ENCODE measurements at regions not wholly inside any gene's neighbourhood (a gene's known extent, or its start where the extent isn't known, plus 50 kb on each side); places are given as distances from the start of the nearest gene placed in this dataset.

DNA sequence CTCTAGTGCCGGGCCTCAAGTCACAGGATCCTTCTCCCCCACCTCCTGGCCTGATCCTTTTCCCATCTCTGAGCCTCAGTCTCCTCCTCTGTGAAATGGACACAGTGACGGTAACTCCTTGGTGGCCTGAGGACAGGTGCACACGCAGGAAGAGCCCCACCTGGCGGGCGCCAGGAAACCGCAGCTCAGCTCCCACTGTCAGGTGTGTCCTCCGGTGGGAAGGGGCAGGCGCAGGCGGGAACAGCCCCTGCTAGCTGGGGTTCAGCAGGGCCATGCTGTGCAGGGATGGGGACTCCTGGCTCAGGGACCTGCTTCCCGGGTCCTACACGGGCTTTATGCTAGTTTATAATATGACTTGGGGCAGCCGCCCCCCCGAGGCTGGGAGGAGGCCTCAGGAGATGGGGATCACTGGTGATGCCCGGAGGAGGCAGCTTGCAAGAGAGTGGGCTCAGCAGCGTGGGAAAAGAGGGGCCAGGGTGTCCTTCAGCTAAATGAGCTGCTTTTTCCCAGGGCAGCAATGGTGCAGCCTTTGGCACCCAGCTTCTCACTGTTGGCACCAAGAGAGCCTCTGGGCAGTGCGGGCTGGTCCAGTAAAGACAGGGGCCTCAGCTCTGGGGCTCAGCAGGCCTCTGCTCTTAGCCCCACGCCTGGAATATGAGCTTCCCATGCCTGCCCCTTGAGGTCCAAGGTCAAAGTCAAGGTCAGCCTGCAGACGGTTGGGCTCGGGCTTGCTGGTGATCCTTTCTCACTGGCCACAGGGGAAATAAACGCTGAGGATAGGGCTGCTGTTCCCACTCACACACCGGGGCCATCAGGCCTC, 68.0 kb upstream of the FAM20C start:
- no peak for DNase-seq

DNA sequence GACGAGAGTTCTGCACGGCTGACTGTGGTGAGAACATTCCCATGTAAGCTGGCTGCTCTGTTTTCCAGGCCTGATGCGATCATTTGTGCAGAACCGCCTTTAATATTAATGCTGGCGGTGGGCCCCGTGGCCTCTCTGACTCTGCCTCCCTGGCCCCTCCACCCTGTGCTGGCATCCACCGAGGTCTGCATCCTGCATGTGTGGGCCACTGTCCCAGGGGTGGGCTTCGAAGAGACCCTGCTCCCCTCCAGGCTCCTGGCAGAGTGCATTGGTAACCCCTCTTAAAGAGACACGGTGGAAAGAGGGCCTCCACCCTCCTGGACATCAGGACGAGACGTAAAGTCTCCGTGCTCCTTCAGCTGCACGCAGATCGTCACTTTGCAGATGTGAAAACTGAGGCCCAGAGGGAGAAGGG, 67.3 kb upstream of the FAM20C start:
- DNase-seq = no peak

DNA sequence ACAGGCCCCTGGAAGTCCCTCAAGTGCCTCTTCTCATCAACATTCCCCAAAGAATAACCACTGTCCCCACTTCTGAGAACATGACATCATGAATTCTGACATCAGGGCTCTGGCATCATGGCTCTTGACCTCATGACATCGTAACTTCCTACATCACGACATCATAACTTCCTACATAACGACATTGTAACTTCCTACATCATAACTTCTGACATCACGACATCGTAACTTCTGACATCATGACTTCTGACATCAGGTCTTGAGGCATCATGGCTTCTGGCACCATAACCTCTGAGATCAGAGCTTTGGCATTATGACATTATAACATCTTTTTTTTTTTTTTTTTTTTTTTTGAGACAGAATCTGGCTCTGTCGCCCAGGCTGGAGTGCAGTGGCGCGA, 66.7 kb upstream of the FAM20C start:
- no peak for DNase-seq

DNA sequence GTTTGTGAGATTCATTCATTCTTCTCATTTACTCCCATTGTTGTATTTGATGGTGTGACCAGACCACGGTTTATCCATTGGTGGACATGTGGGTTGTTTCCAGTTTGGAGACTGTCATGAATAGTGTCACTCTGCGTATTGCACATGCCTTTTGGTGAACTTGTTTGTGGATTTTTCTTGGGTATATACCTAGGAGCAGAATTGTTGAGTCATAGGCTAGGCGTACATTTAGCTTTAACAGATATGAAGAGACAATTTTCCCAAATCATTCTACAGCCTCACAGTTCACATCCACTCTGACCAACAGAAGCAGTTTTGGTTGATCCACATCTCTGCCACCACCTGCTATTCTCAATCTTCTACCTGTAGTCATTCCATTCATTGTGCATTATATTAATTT, 66.0 kb upstream of the FAM20C start:
- no peak for DNase-seq

DNA sequence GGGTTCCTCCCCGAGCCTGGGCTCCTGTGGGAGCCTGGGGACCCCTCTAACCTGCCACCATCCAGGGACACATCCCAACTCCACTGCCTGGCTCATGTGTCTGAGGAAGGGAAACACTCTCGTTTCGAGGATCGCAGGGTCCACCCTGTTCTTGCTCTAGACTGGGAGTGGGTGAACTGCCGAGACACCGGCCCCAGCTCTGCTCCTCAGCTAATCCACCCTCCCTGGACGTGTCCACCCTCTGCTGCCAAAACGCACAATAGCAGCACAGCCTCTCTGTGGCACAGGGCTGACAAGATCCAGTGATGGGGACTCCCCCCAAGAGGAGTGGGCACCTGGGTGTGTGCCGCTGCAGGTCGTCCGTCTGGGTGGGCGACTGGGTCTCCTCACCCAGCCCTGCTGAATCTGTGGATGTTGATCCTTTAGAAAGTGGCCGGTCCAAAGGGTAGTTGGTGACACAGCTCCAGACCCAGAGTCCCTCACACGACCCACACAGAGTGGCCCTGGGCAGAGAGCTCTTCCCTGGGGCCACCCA, 65.2 kb upstream of the FAM20C start:
- no peak for DNase-seq

DNA sequence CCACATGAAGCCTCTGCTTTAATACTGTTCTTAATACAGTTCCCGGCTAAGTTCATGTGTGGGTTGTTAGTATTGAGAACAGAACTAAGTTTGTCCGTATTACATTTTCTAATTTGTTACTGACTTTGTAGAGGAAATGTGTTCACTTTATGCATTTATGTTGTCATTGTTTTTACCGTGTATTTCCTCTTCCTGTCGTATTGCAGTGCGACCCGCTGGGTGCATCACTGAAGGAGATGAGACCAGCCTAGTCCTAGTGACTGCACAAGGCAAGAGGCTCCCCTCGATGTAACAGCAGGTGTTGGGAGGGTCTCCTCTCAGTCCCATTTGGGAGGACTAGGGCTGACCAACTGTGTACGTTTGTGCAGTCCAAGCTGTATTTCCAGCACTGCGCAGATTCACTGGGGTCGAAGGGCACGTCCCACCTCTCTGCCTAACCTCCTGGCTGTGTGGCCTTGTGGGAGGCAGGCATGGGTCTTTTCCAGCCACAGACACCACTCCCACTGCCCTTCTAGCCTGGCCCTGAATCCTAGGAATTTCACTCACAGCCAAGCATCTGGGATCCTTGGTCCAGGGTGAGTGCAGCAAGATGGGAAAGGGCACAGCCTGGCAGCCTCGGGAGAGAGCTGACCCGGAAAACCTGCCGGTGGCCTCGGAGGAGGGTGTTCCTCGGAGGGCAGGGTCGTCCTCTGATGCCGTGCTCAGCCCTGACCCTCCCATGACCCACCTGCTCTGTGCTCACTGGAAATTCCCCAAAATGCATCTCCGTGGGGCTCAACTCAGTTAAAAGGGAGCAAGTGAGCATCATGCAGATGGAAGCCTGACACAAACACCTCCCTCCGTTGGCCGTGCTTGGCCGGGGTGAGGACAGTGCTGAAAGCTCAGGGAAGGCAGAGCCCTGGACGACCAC, 63.9 kb upstream of the FAM20C start:
- no peak for DNase-seq

DNA sequence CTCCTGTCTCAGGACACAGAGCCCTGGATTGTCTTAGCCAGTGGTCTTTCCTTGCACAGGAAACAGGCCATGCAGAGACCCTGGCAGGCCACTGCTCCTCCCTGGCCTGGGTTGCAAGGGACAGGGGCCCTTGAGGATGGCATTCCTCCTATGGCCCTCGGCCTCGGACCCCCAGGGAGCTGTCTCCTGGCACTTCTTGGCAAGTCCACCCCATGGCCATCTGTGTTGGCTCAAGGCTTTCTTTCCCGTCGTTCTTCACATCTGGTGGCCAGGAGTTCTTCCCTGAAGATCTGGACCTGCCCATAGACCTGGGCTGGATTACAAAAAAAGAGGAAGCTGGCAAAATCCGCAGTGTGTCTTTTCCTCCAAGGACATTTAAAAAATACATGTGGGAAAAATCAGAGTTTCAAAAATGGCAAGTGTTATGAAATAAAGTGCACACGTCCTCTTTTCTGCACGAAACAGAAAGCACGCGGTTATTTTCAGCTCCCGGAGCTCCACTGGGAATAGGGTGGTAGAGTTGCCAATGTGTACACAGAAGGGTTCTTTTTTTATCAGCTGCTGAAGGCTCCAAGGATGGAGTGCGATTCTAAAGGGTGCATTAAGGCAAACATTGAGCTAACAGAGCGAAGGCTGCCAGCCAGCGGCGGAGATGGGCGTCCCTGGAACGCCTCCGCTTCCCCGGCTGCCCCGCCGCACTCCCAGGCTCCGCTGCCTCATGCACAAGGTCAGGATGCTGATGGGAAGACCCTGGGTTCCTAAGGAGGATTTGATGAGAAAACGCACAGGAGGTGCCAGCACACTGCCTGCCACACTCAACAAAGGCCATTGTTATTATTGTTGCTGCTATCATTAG, 62.8 kb upstream of the FAM20C start:
- DNase-seq = no peak

DNA sequence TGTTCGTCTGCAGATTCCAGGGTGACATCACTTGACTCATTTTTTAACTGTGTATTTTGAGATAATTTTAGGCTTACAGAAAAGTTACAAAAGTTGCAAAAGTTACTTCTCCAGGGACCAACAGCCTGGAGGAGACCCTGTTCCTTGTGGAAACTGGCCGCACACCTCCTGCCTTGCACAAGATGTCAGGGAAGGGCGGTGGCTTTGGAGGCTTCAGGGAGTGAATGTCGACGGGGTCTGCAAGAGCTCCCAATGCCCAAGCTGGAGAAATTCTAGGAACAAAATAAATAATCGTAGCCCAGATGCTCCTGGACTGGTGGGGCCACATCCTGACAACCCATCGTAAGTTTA, 62.2 kb upstream of the FAM20C start:
- DNase-seq = no peak

DNA sequence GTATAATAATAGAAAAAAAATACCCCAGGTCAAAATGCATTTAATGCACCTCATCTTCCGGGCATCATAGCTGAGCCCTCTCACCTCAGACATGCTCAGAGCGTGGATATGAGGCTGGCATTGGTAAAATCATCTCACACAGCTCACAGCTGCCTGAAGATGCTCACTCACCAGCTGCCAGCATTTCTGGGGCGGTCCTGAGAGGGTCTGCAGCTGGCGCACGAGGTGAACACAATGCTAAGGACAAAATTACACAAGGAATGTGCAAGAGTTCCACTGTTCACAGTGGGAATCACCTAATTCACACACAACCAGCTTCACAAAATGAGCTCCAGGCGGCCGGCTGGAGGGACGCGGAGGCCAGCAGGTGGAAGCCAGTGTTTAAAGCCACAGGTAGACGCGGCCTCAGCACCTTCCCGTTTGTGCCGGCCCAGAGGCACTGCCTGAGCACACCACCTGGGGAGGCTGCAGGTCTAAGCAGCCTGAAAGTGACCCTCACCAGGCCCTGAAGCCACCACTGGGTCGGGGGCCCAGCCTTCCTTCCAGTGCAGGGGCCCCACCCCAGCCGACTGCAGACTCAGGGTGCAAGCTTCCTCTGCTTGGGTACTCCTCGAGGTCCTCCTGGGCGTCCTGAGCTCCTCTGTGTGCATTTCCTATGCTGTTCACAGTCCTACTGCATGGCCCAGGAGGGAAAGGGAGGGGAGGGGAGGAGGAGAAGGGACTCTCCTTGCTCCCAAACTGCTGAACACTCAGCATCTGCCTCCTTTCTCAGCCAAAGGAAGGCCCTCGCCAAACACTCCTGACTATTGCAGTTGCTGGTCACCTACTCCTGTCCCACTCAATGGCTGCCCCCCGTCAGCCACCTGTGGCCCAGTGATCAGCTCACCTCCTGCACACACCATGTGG, 61.2 kb upstream of the FAM20C start:
- no peak for DNase-seq

DNA sequence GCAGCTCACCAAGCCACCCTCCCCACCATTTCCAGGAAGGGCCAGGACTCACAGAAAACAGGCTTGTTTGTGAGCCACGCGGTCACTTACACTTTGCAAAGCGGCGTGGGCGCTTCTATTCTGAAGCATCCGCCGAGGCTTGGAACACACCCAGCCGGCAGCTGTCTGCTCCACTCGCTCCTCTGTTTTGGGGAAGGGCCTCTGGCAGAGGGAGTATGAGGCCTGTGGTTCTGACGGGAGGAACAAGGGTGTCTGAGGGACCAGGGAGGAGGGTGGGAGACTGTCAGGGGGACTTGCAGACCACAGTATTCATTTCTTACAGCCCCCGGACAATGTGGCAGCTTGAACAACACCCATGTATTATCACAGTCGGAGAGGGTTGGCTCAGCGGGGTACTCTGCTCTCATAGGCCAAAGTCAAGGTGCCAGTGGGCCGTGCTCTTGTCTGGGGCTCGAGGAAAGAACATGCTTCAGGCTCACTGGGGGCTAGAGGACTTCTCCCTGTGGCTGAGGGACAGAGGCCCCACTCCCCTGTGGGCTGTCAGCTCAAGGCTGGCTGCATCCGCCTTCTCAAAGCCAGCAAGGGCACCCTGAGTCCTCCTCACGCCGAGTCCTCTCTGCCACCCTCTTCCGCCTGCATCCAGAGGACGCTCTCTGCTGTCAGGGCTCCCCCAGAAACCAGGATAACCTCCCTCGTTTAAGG, 60.4 kb upstream of the FAM20C start:
- no peak for DNase-seq

DNA sequence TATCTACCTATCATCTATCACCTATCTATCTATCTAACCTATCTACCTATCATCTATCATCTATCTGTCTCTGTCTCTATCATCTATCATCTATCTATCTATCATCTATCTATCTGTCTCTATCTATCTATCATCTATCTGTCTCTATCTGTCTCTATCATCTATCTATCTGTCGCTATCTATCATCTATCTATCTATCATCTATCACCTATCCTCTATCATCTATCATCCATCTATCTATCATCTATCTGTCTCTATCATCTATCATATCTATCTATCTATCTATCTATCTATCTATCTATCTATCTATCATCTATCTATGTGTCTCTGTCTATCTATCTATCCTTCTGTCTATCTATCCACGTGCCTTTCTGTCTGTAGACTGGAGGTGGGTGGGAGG, 59.5 kb upstream of the FAM20C start:
- no peak for DNase-seq

DNA sequence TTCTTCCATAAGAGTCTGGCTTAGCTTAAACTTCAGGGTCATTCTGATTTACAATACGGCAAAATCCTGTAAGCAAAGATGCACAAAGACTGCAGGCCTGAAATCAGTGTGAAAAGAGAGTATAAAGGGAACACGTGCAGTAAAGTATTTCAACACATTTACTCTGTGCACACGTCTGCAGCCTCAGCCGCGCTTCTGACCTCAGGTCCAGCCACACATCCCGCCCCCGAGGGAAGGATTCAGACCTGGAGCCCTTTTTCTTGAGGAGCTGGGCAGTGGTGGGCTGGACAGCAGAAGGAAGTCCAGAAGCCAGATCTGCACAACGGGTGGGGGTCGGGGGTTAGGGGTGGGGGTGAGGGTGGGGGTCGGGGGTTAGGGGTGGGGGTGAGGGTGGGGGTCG, 58.9 kb upstream of the FAM20C start:
- DNase-seq = no peak

DNA sequence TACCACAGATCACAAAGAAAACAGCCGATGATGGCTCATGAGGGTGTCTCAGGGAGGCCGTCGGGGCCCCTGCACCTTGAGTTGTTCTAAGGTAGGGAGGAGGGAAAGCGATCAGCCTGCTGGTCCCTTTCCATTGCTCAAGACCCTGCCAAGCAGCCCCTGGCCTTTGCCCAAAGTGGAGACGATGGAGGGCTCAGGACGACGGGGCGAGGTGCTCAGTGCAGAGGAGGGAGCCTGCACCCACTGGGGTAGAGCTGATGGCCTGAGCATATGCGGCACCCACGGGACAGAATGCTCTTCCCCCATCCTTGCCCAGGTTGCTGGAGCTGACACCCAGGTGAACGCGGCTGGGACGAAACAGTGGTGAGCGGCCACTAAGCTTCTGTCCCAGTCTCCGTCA, 58.3 kb upstream of the FAM20C start:
- DNase-seq = no peak

DNA sequence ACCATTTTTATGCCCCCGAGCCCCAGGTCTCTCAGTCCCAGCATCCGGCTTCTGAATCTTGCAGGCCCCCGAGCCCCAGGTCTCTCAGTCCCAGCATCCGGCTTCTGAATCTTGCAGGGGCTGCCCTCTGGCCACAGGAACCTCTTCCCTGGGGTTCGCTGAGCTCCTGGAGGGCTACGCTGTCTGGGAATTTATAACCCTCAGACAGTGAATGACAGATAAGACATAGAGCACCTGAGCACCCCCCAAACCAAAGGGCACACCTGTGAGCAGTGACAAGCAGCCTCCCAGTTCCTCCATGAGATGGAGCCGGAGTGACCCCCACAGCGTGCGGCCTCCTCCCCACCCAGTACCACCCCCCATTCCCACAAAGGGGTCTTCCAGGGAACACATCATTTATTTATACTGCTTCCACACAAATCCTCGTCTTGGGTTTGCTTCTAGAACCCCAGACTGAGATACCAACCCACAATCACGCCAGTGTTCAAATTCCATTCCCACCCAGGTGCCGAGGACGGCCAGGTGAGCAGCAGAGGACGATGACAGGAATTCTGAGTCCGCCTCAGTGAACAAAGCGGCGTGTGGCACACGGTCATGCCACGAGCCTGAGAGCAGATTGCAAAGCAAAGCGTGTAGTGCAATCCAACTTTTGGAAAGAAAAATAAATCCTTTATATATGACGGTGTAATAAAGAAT, 57.7 kb upstream of the FAM20C start:
- no peak for DNase-seq

DNA sequence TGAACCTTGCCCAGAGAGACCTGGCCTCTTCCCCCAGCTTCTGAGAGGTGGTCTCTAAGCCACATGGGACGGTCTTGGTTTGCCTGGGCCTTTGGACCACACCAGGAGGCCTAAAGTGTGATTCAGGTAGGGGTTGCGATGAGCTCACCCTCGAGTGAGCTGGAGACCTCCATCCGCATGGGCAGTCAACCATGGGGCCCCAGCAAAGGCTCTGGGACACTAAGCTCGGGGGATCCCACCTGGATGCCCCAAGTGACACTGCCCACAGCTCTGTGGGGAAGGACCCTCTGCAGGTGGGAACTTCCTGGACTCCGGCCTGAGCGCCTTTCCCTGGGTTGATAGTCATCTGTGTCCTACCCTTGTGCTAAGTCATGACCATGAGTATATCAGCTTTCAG, 57.1 kb upstream of the FAM20C start:
- no peak for DNase-seq

DNA sequence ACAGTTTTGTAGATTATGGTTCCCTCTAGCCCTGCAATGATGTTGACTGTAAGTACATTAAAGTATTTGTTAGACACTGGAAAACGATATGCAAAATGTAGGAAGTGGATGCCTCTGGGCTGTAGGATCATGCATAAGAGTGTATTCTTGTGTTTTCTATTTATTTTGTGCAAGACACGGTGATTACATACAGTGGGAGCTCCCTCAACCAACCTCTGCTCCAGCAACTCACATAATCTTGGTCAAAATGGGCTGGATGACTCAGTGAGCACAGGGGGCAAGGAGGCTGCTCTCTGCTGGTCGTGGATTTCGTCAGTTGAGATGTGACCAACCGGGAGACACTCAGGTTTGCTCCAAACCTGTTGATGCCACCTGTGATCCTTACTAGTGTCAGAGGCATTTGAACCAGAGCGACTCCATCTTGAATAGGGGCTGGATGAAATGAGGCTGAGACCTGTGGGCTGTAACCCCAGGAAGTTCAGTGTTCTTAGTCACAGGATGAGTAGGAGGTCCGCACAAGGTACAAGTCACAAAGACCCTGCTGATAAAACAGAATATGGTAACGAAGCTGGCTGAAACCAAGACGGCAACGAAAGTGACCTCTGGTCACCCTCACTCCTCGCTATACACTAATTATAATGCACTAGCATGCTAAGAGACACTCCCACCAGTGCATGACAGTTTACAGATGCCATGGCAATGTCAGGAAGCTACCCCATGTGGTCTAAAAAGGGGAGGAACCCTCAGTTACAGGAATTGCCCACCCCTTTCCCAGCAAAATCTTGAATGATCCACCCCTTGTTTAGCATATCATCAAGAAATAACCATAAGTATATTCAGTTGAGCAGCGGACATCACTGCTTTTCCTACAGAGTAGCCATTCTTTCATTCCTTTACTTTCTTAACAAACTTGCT, 56.4 kb upstream of the FAM20C start:
- no peak for DNase-seq

DNA sequence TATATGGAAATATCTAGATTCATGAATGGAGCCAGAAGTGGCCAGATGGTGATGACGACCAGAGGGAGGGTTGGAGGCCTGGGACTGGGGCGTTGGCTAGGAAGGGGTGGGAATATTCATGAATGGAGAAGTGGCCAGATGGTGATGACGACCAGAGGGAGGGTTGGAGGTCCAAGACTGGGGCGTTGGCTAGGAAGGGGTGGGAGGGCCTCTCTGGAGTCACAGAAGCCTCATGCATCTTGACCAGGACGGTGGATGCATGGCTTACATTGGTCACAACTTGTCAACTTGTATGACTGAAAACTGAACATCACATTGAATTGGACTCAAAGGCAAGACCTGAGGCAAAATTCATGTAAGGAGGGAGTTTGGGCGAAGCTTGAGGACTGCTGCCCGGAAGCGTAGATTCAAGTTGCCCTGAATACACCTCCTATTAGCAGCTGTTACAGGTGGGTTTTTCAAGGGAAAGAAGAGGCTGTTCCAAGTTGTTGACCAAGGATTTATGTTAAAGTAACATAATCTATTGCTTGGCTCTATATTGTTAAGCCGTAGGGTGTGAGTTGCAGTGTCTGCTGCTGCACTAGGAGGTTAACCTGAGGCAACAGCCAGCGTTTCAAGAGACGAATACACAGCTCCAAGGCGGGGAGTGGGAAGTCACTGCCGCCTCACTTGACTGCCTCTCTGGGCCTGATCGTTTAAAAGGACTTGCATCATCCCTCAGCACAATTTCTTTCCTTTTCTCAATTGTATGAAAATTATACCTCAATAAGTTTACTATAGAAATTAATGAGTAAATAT, 55.1 kb upstream of the FAM20C start:
- DNase-seq = no peak

DNA sequence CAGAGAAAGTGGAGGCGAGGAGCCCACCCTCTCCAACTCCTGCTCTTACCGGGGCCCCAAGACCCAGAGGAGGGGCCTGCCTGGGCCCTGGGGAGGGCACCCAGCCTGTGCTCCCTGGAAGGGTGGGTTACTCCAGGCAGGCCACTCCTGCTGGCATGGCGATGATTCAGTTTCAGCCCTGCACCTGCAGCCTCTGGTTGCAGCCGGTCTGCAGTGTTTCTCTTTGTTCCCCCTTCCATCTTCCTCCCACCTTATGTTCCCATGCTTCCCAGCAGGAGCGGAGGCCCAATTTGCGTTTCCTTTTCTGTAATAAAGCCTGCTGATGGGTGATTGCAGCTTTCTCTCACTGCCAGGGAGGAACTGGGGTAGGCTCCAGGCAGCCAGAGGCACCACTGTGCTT, 53.2 kb upstream of the FAM20C start:
- DNase-seq = no peak

All from fibroblast of upper back skin (primary cell).